OCI-LY7 (cell line): ENCODE measurements at regions not wholly inside any gene's neighbourhood (a gene's known extent, or its start where the extent isn't known, plus 50 kb on each side); places are given as distances from the start of the nearest gene placed in this dataset.

Experiments
- CTCF ChIP-seq: fragments of 200-600 bp; sonication (generic); conservative IDR thresholded peaks from 2 replicates; pipeline ENCODE4 v1.5.1; 2014; ENCODE audit warnings: mild to moderate bottlenecking, antibody characterized with exemption, low read length, moderate library complexity, mixed read lengths
- EZH2phosphoT487 ChIP-seq: fragments of 200-600 bp; sonication (generic); IDR thresholded peaks from 2 replicates; pipeline ENCODE4 v1.6.1; 2018; ENCODE audit warnings: low read depth, borderline replicate concordance, mild to moderate bottlenecking, mixed run types, antibody characterized with exemption, low read length, moderate library complexity, mixed read lengths

GRCh38 chrX:40195368-40195767 lies 97.6 kb upstream of the BCOR start:
- TF ChIP-seq CTCF, result no peak
- no peak for TF ChIP-seq EZH2phosphoT487
